ENCODE measurements at regions not wholly inside any gene's neighbourhood (a gene's known extent, or its start where the extent isn't known, plus 50 kb on each side); places are given as distances from the start of the nearest gene placed in this dataset.
A peak's percentile ranks its signal among the peaks of the same experiment; 100 is the strongest.

DNA sequence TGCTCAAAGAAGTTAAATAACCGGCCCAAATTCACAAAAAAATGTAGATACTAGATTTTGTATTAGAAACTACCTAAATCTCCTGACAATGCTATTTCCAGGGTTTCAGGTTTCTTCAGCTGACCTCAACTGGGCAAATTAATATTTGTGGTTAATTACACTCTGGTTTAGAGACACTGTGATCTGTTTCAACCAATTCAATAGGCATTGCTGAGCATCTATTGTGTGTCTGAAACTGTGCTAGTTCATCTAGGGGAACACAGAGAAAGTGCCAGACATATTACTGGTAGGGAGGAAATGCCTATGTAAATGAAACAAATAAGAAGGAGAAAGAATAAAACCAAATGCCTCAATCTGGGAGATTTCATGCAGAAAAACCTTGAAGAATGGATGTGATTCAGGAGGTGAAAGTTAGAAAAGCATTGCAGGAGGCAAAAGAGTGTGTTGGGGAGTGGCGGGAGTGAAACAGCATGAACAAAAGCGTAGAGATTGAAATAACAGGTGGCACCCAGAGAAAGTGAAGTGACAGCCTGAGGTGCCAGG is 51.3 kb upstream of the IVNS1ABP start:
- H3K27ac Mint-ChIP-seq: peak overlapping the region in 2 of 8 donors; percentile 6
- Histone ChIP-seq H3K4me3 (ENCODE audit: low read length) (no peak overlapping the region), H3K9me3 (ENCODE audit: low read length) (no peaks in the 10 kb centered on the region), H3K36me3 (ENCODE audit: insufficient read depth, low read length) (no peaks in the 10 kb centered on the region), H3K4me1 (ENCODE audit: insufficient read depth, low read length) (no peaks in the 10 kb centered on the region), H3K27ac (ENCODE audit: low read depth, low read length) (no peak overlapping the region), H3K27me3 (ENCODE audit: insufficient read depth, low read length, poor library complexity, severe bottlenecking) (no peaks in the 10 kb centered on the region)
- H3K4me1 Mint-ChIP-seq: peaks cover 4 to 6% (median 5%) of the 10 kb centered on the region in 3 donors
- DNase-seq: no peak
- peaks cover 0 to 2% (median 0%) of the 10 kb centered on the region in 3 donors for H3K36me3 Mint-ChIP-seq
- peaks cover 3 to 15% of the 10 kb centered on the region in 2 donors for H3K27me3 Mint-ChIP-seq
- ChIA-PET POLR2A (no interaction called here), CTCF (no interaction called here)
- H3K4me3 Mint-ChIP-seq: no peak overlapping the region
- H3K9me3 Mint-ChIP-seq: no peaks in the 10 kb centered on the region

DNA sequence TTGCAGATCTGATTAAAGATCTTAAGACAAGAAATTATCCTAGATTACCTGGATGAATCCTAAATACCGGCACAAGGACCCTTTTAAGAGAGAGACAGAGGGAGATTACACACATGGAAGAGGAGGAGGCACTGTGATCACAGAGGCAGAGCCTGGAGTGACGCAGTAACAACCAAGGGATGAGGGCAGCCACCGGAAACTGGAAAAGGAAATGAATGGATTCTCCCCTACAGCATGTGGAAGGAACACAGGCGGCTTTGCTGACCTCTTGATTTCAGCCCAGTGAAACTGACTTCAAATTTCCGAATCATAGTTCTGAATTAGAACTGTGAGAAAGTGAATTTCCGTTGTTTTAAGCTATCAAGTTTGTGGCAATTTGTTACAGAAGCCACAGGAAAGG is 50.2 kb upstream of the IVNS1ABP start:
- no peak overlapping the region for H3K4me3 Mint-ChIP-seq
- CTCF ChIA-PET: no interaction called here
- no peaks in the 10 kb centered on the region for H3K9me3 ChIP-seq (ENCODE audit: low read length)
- H3K27ac Mint-ChIP-seq: no peak overlapping the region
- H3K36me3 Mint-ChIP-seq: peaks cover 0 to 8% (median 0%) of the 10 kb centered on the region in 3 donors
- no peak overlapping the region for H3K27ac ChIP-seq (ENCODE audit: low read depth, low read length)
- no peaks in the 10 kb centered on the region for H3K27me3 ChIP-seq (ENCODE audit: insufficient read depth, low read length, poor library complexity, severe bottlenecking)
- peaks cover 0 to 6% (median 3%) of the 10 kb centered on the region in 5 donors for H3K9me3 Mint-ChIP-seq
- H3K4me1 Mint-ChIP-seq: no peaks in the 10 kb centered on the region
- no peak overlapping the region for H3K4me3 ChIP-seq (ENCODE audit: low read length)
- peaks cover 7 to 18% of the 10 kb centered on the region in 2 donors for H3K27me3 Mint-ChIP-seq
- DNase-seq: no peak
- H3K4me1 ChIP-seq (ENCODE audit: insufficient read depth, low read length): no peaks in the 10 kb centered on the region
- POLR2A ChIA-PET: no interaction called here
- H3K36me3 ChIP-seq (ENCODE audit: insufficient read depth, low read length): no peaks in the 10 kb centered on the region
